ENCODE measurements at regions not wholly inside any gene's neighbourhood (a gene's known extent, or its start where the extent isn't known, plus 50 kb on each side); places are given as distances from the start of the nearest gene placed in this dataset.

DNA sequence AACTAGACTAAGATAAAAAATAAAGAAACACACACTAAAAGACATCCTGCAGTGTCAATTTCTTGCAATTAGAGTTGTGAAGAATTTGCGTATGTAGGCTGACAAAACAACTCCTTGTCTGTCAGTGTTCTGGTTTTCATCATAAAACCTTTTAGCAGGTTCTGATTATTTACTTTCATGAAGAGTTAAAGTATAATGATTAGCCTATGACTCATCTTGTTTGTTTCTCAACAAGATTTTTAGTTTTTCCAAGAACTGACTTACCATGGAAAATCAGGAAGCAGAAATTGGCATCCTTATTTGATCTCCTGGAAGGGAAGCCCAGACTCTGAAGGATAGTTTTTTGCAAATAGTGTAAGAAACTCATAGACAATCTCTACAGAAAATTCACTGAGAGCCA is 848.7 kb upstream of the PCDH9 start:
- H3K36me3 Mint-ChIP-seq (ENCODE audit: low read depth), result no peaks in the 10 kb centered on the region
- H3K9me3 Mint-ChIP-seq, result peaks cover 2% of the 10 kb centered on the region
- H3K4me1 Mint-ChIP-seq, result no peaks in the 10 kb centered on the region
- no peak for ATAC-seq (ENCODE audit: low read depth)
- no peak overlapping the region for H3K4me3 Mint-ChIP-seq
- ChIA-PET CTCF (no interaction called here), POLR2A (no interaction called here)
- no peak overlapping the region for H3K27ac Mint-ChIP-seq
- DNase-seq, result no peak
- TF ChIP-seq, protein P1, sequence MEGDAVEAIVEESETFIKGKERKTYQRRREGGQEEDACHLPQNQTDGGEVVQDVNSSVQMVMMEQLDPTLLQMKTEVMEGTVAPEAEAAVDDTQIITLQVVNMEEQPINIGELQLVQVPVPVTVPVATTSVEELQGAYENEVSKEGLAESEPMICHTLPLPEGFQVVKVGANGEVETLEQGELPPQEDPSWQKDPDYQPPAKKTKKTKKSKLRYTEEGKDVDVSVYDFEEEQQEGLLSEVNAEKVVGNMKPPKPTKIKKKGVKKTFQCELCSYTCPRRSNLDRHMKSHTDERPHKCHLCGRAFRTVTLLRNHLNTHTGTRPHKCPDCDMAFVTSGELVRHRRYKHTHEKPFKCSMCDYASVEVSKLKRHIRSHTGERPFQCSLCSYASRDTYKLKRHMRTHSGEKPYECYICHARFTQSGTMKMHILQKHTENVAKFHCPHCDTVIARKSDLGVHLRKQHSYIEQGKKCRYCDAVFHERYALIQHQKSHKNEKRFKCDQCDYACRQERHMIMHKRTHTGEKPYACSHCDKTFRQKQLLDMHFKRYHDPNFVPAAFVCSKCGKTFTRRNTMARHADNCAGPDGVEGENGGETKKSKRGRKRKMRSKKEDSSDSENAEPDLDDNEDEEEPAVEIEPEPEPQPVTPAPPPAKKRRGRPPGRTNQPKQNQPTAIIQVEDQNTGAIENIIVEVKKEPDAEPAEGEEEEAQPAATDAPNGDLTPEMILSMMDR (IDR thresholded peaks at IDR 0.05), result no peak
- no peaks in the 10 kb centered on the region for H3K27me3 Mint-ChIP-seq
- intact Hi-C loops (cut with micrococcal nuclease), result no loop called here

GRCh38 chr13:68078469-68078868 is 848.3 kb upstream of the PCDH9 start:
- H3K27ac Mint-ChIP-seq, result no peak overlapping the region
- no peak for ATAC-seq (ENCODE audit: low read depth)
- TF ChIP-seq, protein P1 (IDR thresholded peaks at IDR 0.05), result no peak
- CTCF ChIA-PET, result no interaction called here
- H3K9me3 Mint-ChIP-seq, result peaks cover 2% of the 10 kb centered on the region
- H3K4me1 Mint-ChIP-seq, result no peaks in the 10 kb centered on the region
- POLR2A ChIA-PET, result no interaction called here
- no peak for DNase-seq
- no peaks in the 10 kb centered on the region for H3K36me3 Mint-ChIP-seq (ENCODE audit: low read depth)
- no peaks in the 10 kb centered on the region for H3K27me3 Mint-ChIP-seq
- intact Hi-C loops (cut with micrococcal nuclease), result no loop called here
- no peak overlapping the region for H3K4me3 Mint-ChIP-seq

DNA sequence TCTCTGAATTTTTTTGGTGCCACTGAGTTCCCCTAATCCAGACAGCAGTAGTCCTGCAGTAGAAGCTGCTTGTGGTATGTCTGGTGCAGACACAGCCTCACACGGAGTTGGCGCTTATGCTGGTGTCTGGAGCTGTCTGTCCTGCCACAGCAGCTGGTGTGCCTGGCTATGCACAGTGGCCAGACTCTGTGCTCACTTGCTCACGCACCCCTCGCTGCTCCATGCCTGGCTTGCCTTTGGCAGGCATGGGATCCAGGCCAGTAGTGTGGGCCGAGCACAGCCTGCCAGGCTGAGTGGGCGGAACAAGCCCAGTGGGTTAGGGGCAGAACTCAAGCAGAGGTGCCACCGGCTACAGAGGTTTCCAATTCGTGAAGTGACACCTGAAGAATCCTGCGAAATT is 845.9 kb upstream of the PCDH9 start:
- TF ChIP-seq, protein P1 (IDR thresholded peaks at IDR 0.05), result no peak
- no peak overlapping the region for H3K27ac Mint-ChIP-seq
- no peaks in the 10 kb centered on the region for H3K27me3 Mint-ChIP-seq
- ChIA-PET POLR2A (no interaction called here), CTCF (no interaction called here)
- intact Hi-C loops (cut with micrococcal nuclease), result no loop called here
- H3K36me3 Mint-ChIP-seq (ENCODE audit: low read depth), result no peaks in the 10 kb centered on the region
- DNase-seq, result no peak
- peaks cover 4% of the 10 kb centered on the region for H3K9me3 Mint-ChIP-seq
- H3K4me3 Mint-ChIP-seq, result no peak overlapping the region
- ATAC-seq (ENCODE audit: low read depth), result no peak
- no peaks in the 10 kb centered on the region for H3K4me1 Mint-ChIP-seq

DNA sequence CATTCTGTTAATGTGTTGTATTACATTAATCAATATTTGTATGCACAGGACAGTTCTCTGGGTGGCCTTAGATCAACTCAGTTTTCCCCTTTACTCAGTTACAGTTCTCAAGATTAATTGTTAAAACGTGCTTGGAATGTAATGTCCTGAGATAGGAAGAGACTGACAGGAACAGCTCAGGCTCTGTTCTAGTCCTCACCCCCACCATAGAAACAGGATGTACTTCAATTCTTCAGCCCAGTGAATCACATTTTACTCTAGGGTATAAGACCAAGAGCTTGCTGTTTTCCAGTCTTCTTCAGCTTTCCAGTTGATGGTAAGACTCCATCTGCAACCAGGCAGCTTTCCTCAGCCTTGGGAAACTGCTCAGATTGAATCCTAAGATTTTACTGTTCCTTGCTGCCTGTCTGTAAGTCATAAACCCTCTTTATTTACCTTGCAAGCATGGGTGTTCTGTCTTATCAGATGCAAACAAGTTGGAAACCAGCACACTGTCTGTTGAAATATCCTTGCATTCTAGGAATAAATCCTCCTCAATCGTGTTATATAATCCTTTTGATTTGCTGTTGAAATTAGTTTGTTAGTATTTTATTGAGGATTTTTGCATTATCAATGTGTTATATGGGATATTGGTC is 836.9 kb upstream of the PCDH9 start:
- Mint-ChIP-seq H3K36me3 (ENCODE audit: low read depth) (no peaks in the 10 kb centered on the region), H3K9me3 (peaks cover 3% of the 10 kb centered on the region), H3K4me1 (no peaks in the 10 kb centered on the region), H3K27me3 (no peaks in the 10 kb centered on the region), H3K27ac (no peak overlapping the region), H3K4me3 (no peak overlapping the region)
- POLR2A ChIA-PET, result no interaction called here
- DNase-seq (no peak), ATAC-seq (ENCODE audit: low read depth) (no peak)
- intact Hi-C loops (cut with micrococcal nuclease), result no loop called here
- TF ChIP-seq, protein P1 (IDR thresholded peaks at IDR 0.05), result no peak
- CTCF ChIA-PET, result no interaction called here

DNA sequence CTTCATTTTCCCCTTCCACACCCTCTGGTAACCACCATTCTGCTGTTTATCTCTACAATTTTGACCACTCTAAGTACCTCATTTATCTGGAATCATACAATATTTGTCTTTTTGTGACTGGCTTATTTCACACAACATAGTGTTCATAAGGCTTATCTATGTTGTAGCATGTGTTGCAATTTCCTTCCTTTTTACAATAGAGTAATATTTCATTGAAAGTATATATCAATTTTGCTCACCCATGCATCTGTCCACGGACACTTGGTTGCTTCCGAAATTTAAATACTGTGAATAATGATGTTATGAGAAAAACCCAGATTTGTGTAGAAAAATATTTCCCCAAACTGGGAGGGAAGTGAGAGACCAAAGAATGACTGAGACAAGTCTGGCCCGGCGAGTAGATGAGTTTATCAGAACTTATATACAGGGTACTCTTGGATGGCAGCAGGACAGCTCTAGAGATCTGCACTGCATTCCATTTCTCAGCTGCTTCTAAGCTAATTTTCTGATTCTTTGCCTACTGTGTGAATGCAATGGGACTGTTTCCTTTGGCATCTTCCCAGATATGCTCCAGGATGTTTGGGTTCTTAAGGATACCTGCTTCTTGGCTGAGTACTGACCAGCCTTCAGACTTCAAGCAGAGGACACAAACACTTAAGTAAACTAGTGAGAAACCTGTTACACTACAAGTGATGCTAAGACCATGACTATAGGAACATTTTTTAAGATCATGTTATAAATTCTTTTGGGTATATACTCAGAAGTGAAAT is 834.0 kb upstream of the PCDH9 start:
- no peaks in the 10 kb centered on the region for H3K36me3 Mint-ChIP-seq (ENCODE audit: low read depth)
- H3K4me1 Mint-ChIP-seq, result no peaks in the 10 kb centered on the region
- ChIA-PET CTCF (no interaction called here), POLR2A (no interaction called here)
- intact Hi-C loops (cut with micrococcal nuclease), result no loop called here
- no peak overlapping the region for H3K4me3 Mint-ChIP-seq
- no peaks in the 10 kb centered on the region for H3K9me3 Mint-ChIP-seq
- H3K27me3 Mint-ChIP-seq, result no peaks in the 10 kb centered on the region
- no peak overlapping the region for H3K27ac Mint-ChIP-seq
- TF ChIP-seq, protein P1 (IDR thresholded peaks at IDR 0.05), result no peak
- ATAC-seq (ENCODE audit: low read depth) (no peak), DNase-seq (no peak)

All from activated B cell treated with CpG ODN at 0.5 μM for 24 hours (primary cell).